OCI-LY3 (cell line): ENCODE measurements at regions not wholly inside any gene's neighbourhood (a gene's known extent, or its start where the extent isn't known, plus 50 kb on each side); places are given as distances from the start of the nearest gene placed in this dataset.

Experiments
- CTCF ChIP-seq: fragments of 200-600, 300-600 bp; sonication (generic); IDR thresholded peaks from 2 replicates; pipeline ENCODE4 v1.5.1; 2014; ENCODE audit warnings: antibody characterized with exemption, low read length, low read depth
- EZH2phosphoT487 ChIP-seq: fragments of 200-600 bp; shearing (Covaris generic); IDR thresholded peaks from 2 replicates; pipeline ENCODE4 v1.6.1; 2018; ENCODE audit warnings: antibody characterized with exemption, mixed run types, low read depth

- TF ChIP-seq CTCF (no peak), EZH2phosphoT487 (no peak)
Observed at GRCh38 chr5:176728831-176729251, 81.5 kb upstream of the UNC5A start.
